ENCODE measurements at regions not wholly inside any gene's neighbourhood (a gene's known extent, or its start where the extent isn't known, plus 50 kb on each side); places are given as distances from the start of the nearest gene placed in this dataset.

- TF ChIP-seq CTCF (conservative IDR thresholded peaks at IDR 0.05; ENCODE audit: low read depth, low read length), result no peak
- H3K4me3 ChIP-seq (ENCODE audit: low read depth, low read length), result no peak overlapping the region
- no peak for DNase-seq (ENCODE audit: low read depth)
Measured at GRCh38 chr4:181821039-181822004, 421.9 kb upstream of the TENM3 start.

- DNase-seq (ENCODE audit: low read depth), result no peak
- H3K4me3 ChIP-seq (ENCODE audit: low read depth, low read length), result no peak overlapping the region
- no peak for TF ChIP-seq CTCF (conservative IDR thresholded peaks at IDR 0.05; ENCODE audit: low read depth, low read length)
Measured at GRCh38 chr4:181822005-181822375, 421.2 kb upstream of the TENM3 start.

- no peak for TF ChIP-seq CTCF (conservative IDR thresholded peaks at IDR 0.05; ENCODE audit: low read depth, low read length)
- no peak overlapping the region for H3K4me3 ChIP-seq (ENCODE audit: low read depth, low read length)
- no peak for DNase-seq (ENCODE audit: low read depth)
Measured at GRCh38 chr4:181823183-181823582, 420.0 kb upstream of the TENM3 start.

- TF ChIP-seq CTCF (conservative IDR thresholded peaks at IDR 0.05; ENCODE audit: low read depth, low read length), result no peak
- no peak for DNase-seq (ENCODE audit: low read depth)
- no peak overlapping the region for H3K4me3 ChIP-seq (ENCODE audit: low read depth, low read length)
Measured at GRCh38 chr4:181823645-181824044, 419.6 kb upstream of the TENM3 start.

DNA sequence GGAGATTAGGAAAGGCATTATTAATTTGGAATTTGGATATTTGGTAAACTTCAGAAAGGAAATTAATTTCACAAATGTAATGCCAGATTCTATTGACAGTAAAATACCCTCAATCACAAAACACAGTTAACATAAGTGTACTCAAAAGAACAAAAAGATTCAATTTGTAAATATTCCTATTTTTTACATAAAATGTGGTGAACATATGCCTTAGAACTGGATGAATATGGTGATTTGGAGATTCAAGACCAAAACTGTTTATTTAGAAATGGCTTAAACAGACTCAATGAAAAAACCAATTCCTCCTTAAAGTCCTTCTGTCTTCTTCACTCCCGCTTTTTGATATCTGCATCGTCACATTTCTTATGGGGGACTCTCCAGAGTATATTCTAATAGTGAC lies 417.6 kb upstream of the TENM3 start:
- no peak overlapping the region for H3K4me3 ChIP-seq (ENCODE audit: low read depth, low read length)
- no peak for DNase-seq (ENCODE audit: low read depth)
- TF ChIP-seq CTCF (conservative IDR thresholded peaks at IDR 0.05; ENCODE audit: low read depth, low read length), result no peak

DNA sequence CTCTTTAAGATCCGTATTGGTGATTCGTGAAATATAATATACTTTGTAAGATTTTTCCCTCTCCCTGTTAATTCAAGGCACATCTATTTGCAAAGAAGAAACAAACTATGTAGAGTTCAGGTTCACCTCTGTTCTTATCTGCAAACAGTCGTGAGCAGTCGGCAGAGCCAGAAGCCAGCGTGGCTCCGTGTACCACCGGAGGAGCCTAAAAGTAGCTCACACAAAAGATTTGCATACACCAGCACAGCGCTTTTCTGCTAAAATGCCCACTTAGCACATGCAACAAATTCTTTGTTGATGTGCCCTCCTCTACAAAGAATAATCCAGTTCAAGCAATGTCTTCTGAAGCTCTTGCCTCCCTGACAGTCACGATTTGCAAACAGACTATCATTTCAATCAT lies 416.0 kb upstream of the TENM3 start:
- TF ChIP-seq CTCF (conservative IDR thresholded peaks at IDR 0.05; ENCODE audit: low read depth, low read length), result no peak
- no peak overlapping the region for H3K4me3 ChIP-seq (ENCODE audit: low read depth, low read length)

More for the DNA sequence above, 416.0 kb upstream of the TENM3 start:
- DNase-seq (ENCODE audit: low read depth), result no peak

All from epithelial cell of proximal tubule (primary cell).